Activated T-helper 2 cell treated with anti-CD3 and anti-CD28 coated beads, Interferon-gamma antibody, Interleukin-2, Interleukin-4, amounts not matched to agents 10 μg/mL and 5 μg/mL and 100 μg/mL, durations not matched to agents 14 hours and 24 hours and 36 hours (primary cell): ENCODE measurements at regions not wholly inside any gene's neighbourhood (a gene's known extent, or its start where the extent isn't known, plus 50 kb on each side); places are given as distances from the start of the nearest gene placed in this dataset.

Source experiments
- DNase-seq: peaks from one replicate; pipeline ENCODE4 v3.0.0; 2021; ENCODE audit warnings: low spot score
- H3K27ac Mint-ChIP-seq: one replicate; pipeline ENCODE4 v1.8.0; 2021; ENCODE audit warnings: mixed read lengths
- H3K27me3 Mint-ChIP-seq: one replicate; pipeline ENCODE4 v1.8.0; 2021; ENCODE audit warnings: low read depth, mixed read lengths
- H3K36me3 Mint-ChIP-seq: one replicate; pipeline ENCODE4 v1.8.0; 2021; ENCODE audit warnings: low read depth, mixed read lengths
- H3K4me1 Mint-ChIP-seq: one replicate; pipeline ENCODE4 v1.8.0; 2021; ENCODE audit warnings: low read depth, mixed read lengths
- H3K4me3 Mint-ChIP-seq: one replicate; pipeline ENCODE4 v1.8.0; 2021; ENCODE audit warnings: low read depth, mild to moderate bottlenecking, moderate library complexity, mixed read lengths
- H3K9me3 Mint-ChIP-seq: one replicate; pipeline ENCODE4 v1.8.0; 2021; ENCODE audit warnings: mixed read lengths
- intact Hi-C: fragments of 100-400 bp; cut with micrococcal nuclease; formaldehyde crosslinking; loops from one replicate; pipeline ENCODE4 v1.15.1; 2023

GRCh38 chr4:19941434-19941833 lies 310.3 kb upstream of the SLIT2 start:
- intact Hi-C loops, result no loop called here
- Mint-ChIP-seq H3K9me3 (peaks cover 15% of the 10 kb centered on the region), H3K36me3 (no peaks in the 10 kb centered on the region), H3K4me3 (no peak overlapping the region), H3K27me3 (no peaks in the 10 kb centered on the region), H3K4me1 (no peaks in the 10 kb centered on the region), H3K27ac (no peak overlapping the region)
- DNase-seq, result no peak

DNA sequence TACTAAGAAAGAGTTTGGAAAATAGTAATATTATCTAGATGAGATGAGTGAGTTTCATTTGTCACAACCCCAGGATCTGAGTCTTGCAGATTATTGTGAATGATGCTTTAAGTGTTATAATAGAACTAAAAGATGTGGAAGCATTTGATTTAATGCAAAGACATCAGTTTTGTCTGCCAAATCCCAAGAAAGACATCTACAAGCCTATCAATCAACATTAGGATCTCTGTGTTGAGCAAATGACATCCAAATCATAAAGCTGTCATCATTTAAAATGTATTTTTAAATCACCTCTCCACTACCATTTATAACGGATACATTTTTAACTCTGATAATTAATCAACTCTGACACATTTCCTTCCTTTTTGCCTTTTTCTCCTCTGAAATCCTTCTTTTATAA lies 310.8 kb upstream of the SLIT2 start:
- Mint-ChIP-seq H3K27ac (no peak overlapping the region), H3K36me3 (no peaks in the 10 kb centered on the region)
- no peak for DNase-seq

DNA sequence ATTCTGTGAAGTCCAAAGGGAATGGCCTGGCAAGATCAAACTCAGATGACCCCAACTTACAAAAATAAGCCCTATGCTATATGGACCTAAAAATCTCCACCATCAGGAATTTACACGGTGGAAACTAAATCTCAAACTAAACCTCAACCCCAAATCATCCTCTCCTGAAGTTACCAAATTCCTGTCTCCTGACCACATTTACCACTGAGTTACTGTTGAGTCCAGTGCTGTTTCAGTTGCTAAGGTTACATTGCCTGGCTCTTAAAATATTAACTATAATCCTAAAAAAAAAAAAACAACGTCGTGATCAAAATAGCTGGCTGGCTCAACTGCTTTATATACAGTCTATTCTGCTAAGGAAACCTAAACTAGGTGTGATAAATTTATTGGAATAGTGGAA lies 315.2 kb upstream of the SLIT2 start:
- no peak overlapping the region for H3K4me3 Mint-ChIP-seq
- H3K9me3 Mint-ChIP-seq, result peaks cover 31% of the 10 kb centered on the region
- H3K36me3 Mint-ChIP-seq, result no peaks in the 10 kb centered on the region
- no peak for DNase-seq
- no peaks in the 10 kb centered on the region for H3K4me1 Mint-ChIP-seq
- H3K27me3 Mint-ChIP-seq, result no peaks in the 10 kb centered on the region
- H3K27ac Mint-ChIP-seq, result no peak overlapping the region
- intact Hi-C loops, result no loop called here

More for the DNA sequence above, 310.8 kb upstream of the SLIT2 start:
- no peak overlapping the region for H3K4me3 Mint-ChIP-seq
- H3K4me1 Mint-ChIP-seq, result no peaks in the 10 kb centered on the region
- no peaks in the 10 kb centered on the region for H3K27me3 Mint-ChIP-seq
- intact Hi-C loops, result no loop called here
- H3K9me3 Mint-ChIP-seq, result peaks cover 20% of the 10 kb centered on the region

DNA sequence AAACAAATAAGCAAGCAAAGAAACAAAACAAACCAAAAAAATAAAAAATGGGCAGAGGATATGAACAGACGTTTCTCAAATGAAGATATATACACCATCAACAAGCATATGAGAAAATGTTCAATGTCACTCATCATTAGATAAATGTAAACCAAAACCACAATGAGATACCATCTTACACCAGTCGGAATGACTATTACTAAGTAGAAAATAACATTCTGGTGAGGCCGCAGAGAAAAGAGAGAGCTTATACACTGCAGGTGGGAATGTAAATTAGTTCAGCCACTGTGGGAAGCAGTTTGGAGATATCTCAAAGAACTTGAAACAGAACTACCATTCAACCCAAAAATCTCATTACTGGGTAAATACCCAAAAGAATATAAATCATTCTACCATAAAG lies 321.0 kb upstream of the SLIT2 start:
- Mint-ChIP-seq H3K27ac (no peak overlapping the region), H3K4me1 (no peaks in the 10 kb centered on the region), H3K36me3 (no peaks in the 10 kb centered on the region), H3K4me3 (no peak overlapping the region), H3K27me3 (no peaks in the 10 kb centered on the region), H3K9me3 (peaks cover 39% of the 10 kb centered on the region)
- intact Hi-C loops, result no loop called here
- no peak for DNase-seq

GRCh38 chr4:19927381-19927780 lies 324.3 kb upstream of the SLIT2 start:
- Mint-ChIP-seq H3K4me3 (no peak overlapping the region), H3K4me1 (no peaks in the 10 kb centered on the region), H3K27ac (no peak overlapping the region), H3K36me3 (no peaks in the 10 kb centered on the region), H3K27me3 (no peaks in the 10 kb centered on the region), H3K9me3 (peaks cover 36% of the 10 kb centered on the region)
- DNase-seq, result no peak
- intact Hi-C loops, result no loop called here

DNA sequence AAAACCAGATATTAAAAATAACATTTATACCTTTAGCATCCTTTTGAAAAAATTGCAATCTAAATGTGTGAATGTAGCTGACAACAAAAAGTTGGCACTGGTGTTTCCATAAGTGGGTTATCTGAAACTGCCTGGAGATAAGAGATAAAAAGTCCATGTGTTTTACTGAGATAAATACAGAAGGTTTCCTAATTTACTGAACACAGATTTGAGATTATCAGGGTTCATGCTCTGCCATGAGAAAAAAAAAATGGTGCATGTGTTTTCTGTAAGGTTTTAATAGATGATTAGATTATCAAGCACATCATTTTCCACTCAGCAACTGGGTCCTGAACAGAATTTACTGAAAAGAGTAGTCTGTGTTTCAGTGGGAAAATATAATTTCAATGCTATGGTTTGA lies 326.2 kb upstream of the SLIT2 start:
- intact Hi-C loops, result no loop called here
- Mint-ChIP-seq H3K27me3 (no peaks in the 10 kb centered on the region), H3K4me1 (no peaks in the 10 kb centered on the region), H3K9me3 (peaks cover 33% of the 10 kb centered on the region), H3K4me3 (no peak overlapping the region), H3K27ac (no peak overlapping the region), H3K36me3 (no peaks in the 10 kb centered on the region)
- no peak for DNase-seq

- Mint-ChIP-seq H3K27me3 (no peaks in the 10 kb centered on the region), H3K4me1 (no peaks in the 10 kb centered on the region), H3K4me3 (no peak overlapping the region), H3K27ac (no peak overlapping the region), H3K9me3 (peaks cover 28% of the 10 kb centered on the region), H3K36me3 (no peaks in the 10 kb centered on the region)
- intact Hi-C loops, result no loop called here
- no peak for DNase-seq
Measured at GRCh38 chr4:19924761-19925160, 326.9 kb upstream of the SLIT2 start.

DNA sequence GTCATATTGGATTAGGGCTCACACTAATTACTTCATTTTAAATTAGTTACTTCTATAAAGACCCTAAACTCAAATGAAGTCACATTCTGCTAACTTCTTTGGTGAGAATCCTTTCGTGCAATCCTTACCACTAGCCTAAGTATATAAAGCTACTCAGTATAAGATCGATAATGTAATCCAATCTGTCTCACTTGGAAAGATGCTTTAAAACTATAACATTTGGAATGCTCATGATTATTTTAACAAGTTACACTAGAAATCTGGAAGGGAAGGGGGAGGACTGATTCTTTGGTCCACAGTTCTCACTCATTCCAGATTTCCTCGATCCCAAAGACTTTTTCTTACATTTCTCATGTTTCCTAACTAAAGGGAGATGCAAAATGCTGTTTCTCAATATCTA lies 336.4 kb upstream of the SLIT2 start:
- no peak for DNase-seq
- no peaks in the 10 kb centered on the region for H3K36me3 Mint-ChIP-seq
- no peak overlapping the region for H3K4me3 Mint-ChIP-seq
- no peaks in the 10 kb centered on the region for H3K4me1 Mint-ChIP-seq
- intact Hi-C loops, result no loop called here
- H3K9me3 Mint-ChIP-seq, result peaks cover 51% of the 10 kb centered on the region
- no peaks in the 10 kb centered on the region for H3K27me3 Mint-ChIP-seq
- H3K27ac Mint-ChIP-seq, result no peak overlapping the region

GRCh38 chr4:19913650-19914049 lies 338.1 kb upstream of the SLIT2 start:
- intact Hi-C loops, result no loop called here
- no peaks in the 10 kb centered on the region for H3K4me1 Mint-ChIP-seq
- DNase-seq, result no peak
- H3K9me3 Mint-ChIP-seq, result peaks cover 41% of the 10 kb centered on the region
- no peak overlapping the region for H3K4me3 Mint-ChIP-seq
- no peaks in the 10 kb centered on the region for H3K27me3 Mint-ChIP-seq
- no peaks in the 10 kb centered on the region for H3K36me3 Mint-ChIP-seq
- H3K27ac Mint-ChIP-seq, result no peak overlapping the region

DNA sequence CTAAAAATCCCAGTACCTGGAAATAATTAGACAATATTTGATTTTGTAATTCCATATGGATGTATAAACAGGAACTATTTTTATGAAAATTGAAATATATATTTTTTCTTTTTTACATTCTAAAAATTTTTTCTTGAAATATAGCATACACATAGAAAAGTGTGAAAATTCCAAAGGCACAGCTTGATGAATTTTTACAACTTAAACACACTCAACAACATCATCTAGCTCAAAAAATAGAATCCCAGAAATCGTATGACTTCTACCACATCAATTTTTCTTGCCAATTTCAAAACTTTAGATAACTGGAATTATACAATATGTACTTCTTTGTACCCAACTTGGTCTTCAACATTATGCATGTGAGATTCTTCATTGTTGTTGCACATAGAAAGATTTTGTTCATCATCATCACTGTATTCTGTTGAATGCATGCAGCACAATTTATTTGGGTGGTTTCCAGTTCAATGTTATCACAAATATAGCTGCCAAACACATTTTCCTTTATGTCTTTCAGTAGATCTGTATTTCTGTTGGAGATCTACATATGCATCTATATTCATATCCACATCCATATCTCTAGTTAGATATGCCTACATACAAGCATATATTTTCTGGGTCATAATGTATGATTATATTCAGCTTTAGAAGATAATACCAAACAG lies 340.7 kb upstream of the SLIT2 start:
- peaks cover 36% of the 10 kb centered on the region for H3K9me3 Mint-ChIP-seq
- no peaks in the 10 kb centered on the region for H3K4me1 Mint-ChIP-seq
- no peak for DNase-seq
- no peak overlapping the region for H3K27ac Mint-ChIP-seq
- no peaks in the 10 kb centered on the region for H3K27me3 Mint-ChIP-seq
- no peak overlapping the region for H3K4me3 Mint-ChIP-seq
- H3K36me3 Mint-ChIP-seq, result no peaks in the 10 kb centered on the region
- intact Hi-C loops, result no loop called here

- H3K27ac Mint-ChIP-seq, result no peak overlapping the region
- no peaks in the 10 kb centered on the region for H3K4me1 Mint-ChIP-seq
- H3K4me3 Mint-ChIP-seq, result no peak overlapping the region
- intact Hi-C loops, result no loop called here
- no peaks in the 10 kb centered on the region for H3K27me3 Mint-ChIP-seq
- peaks cover 18% of the 10 kb centered on the region for H3K9me3 Mint-ChIP-seq
- DNase-seq, result no peak
- no peaks in the 10 kb centered on the region for H3K36me3 Mint-ChIP-seq
Measured at GRCh38 chr4:19905024-19905423, 346.7 kb upstream of the SLIT2 start.

DNA sequence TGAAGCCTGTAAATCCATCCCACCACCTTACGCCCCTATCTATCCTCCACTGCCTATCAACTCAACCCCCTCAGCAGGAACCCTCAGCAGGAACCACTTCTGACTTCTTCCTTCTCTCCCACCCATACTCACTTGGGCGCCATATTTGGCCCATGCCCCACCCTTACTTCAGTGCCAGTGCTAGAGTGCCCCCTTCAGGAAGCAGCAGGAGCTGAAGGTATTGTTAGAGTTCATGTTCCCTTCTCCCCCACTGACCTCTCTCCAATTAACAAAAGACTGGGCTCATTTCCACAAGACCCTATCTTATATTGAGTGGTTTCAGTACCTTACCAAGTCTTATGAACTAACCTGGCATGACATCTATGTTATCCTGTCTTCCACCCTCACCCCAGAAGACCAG lies 363.1 kb upstream of the SLIT2 start:
- DNase-seq, result no peak
- Mint-ChIP-seq H3K27me3 (no peaks in the 10 kb centered on the region), H3K9me3 (peaks cover 4% of the 10 kb centered on the region)

DNA sequence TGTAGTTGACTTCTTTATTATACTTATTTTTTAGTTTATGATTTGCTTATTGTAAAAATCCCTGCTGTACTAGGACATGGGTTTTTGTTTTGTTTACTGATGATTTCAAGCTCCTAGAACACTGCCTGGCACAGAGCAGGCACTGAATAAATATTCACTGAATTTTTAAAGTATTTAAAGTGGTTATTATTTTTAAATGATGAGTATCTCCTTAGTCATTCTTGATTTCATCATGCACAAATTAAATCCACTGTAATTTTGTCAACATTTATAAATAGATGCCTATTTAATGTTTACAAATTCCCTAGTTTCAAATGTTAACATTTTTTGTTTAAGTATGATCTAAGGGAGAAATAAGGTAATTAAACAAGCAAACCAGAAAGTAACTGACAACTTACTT lies 367.9 kb upstream of the SLIT2 start:
- H3K27me3 Mint-ChIP-seq, result no peaks in the 10 kb centered on the region
- H3K4me1 Mint-ChIP-seq, result no peaks in the 10 kb centered on the region
- DNase-seq, result no peak
- H3K9me3 Mint-ChIP-seq, result peaks cover 13% of the 10 kb centered on the region
- no peak overlapping the region for H3K4me3 Mint-ChIP-seq
- H3K36me3 Mint-ChIP-seq, result no peaks in the 10 kb centered on the region
- no peak overlapping the region for H3K27ac Mint-ChIP-seq
- intact Hi-C loops, result no loop called here

More for the DNA sequence above, 363.1 kb upstream of the SLIT2 start:
- Mint-ChIP-seq H3K4me3 (no peak overlapping the region), H3K4me1 (no peaks in the 10 kb centered on the region), H3K36me3 (no peaks in the 10 kb centered on the region), H3K27ac (no peak overlapping the region)
- intact Hi-C loops, result no loop called here

DNA sequence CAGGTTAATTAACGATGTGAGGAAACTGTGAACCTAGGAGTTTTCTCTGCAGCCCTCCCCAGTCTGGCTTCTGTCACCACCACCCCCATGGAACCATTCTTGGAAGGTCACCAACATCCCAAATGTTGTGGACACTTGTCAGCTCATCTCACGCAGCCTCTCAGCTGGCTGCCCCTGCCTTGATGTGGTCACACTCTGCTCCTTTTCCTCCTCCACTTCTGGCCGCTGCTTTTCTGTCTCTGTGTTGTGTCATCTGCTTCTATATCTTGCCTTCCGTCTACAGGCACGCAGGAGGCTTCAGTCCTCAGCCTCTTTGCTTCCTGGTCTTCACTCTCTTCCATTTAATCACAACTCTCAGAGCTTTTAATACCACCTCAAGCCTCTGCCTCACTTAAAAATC lies 371.5 kb upstream of the SLIT2 start:
- intact Hi-C loops, result no loop called here
- Mint-ChIP-seq H3K4me1 (no peaks in the 10 kb centered on the region), H3K9me3 (peaks cover 26% of the 10 kb centered on the region), H3K27me3 (no peaks in the 10 kb centered on the region), H3K27ac (no peak overlapping the region), H3K36me3 (no peaks in the 10 kb centered on the region), H3K4me3 (no peak overlapping the region)
- DNase-seq, result no peak
